ENCODE measurements at regions not wholly inside any gene's neighbourhood (a gene's known extent, or its start where the extent isn't known, plus 50 kb on each side); places are given as distances from the start of the nearest gene placed in this dataset.

- TF ChIP-seq POLR2A (IDR thresholded peaks at IDR 0.05) (no peak), CTCF (IDR thresholded peaks at IDR 0.05) (no peak)
Observed at GRCh38 chr22:49226096-49226495, 601.6 kb downstream of the BRD1 start.
